ENCODE measurements at regions not wholly inside any gene's neighbourhood (a gene's known extent, or its start where the extent isn't known, plus 50 kb on each side); places are given as distances from the start of the nearest gene placed in this dataset.

DNA sequence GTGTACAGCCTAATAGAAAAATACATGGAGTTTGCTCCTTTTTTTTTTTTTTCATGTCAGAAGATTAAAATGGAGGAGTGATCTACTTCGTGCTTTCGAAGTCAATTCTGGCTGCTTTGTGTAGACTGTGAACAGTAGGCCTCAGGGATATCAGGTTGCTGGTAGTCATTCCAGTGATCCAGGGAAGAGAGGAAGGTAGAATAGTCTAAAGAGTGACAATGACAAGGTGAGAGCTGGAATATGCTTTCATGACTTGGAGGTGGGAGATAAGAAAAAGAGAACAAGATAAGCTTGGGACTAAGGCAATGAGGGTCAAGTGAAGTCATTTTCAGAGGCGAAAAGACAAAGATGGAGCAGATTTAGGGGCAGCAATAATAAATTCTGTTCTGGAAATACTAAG, 111.3 kb upstream of the MIR17HG start:
- Histone ChIP-seq H3K79me2 (replicated peaks; ENCODE audit: insufficient read depth) (no peaks in the 10 kb centered on the region), H2AFZ (no peak overlapping the region), H3K36me3 (ENCODE audit: insufficient read depth) (no peaks in the 10 kb centered on the region), H3K4me3 (no peak overlapping the region), H3K27ac (ENCODE audit: low read depth) (no peak overlapping the region), H4K20me1 (replicated peaks; ENCODE audit: insufficient read depth) (no peaks in the 10 kb centered on the region), H3K4me1 (ENCODE audit: insufficient read depth) (no peaks in the 10 kb centered on the region), H3K27me3 (ENCODE audit: insufficient read depth) (no peaks in the 10 kb centered on the region), H3K4me2 (no peak overlapping the region), H3F3A (replicated peaks; ENCODE audit: low read depth) (no peaks in the 10 kb centered on the region), H3K9me2 (ENCODE audit: insufficient read depth) (peaks cover 10% of the 10 kb centered on the region)
- TF ChIP-seq, protein P1, sequence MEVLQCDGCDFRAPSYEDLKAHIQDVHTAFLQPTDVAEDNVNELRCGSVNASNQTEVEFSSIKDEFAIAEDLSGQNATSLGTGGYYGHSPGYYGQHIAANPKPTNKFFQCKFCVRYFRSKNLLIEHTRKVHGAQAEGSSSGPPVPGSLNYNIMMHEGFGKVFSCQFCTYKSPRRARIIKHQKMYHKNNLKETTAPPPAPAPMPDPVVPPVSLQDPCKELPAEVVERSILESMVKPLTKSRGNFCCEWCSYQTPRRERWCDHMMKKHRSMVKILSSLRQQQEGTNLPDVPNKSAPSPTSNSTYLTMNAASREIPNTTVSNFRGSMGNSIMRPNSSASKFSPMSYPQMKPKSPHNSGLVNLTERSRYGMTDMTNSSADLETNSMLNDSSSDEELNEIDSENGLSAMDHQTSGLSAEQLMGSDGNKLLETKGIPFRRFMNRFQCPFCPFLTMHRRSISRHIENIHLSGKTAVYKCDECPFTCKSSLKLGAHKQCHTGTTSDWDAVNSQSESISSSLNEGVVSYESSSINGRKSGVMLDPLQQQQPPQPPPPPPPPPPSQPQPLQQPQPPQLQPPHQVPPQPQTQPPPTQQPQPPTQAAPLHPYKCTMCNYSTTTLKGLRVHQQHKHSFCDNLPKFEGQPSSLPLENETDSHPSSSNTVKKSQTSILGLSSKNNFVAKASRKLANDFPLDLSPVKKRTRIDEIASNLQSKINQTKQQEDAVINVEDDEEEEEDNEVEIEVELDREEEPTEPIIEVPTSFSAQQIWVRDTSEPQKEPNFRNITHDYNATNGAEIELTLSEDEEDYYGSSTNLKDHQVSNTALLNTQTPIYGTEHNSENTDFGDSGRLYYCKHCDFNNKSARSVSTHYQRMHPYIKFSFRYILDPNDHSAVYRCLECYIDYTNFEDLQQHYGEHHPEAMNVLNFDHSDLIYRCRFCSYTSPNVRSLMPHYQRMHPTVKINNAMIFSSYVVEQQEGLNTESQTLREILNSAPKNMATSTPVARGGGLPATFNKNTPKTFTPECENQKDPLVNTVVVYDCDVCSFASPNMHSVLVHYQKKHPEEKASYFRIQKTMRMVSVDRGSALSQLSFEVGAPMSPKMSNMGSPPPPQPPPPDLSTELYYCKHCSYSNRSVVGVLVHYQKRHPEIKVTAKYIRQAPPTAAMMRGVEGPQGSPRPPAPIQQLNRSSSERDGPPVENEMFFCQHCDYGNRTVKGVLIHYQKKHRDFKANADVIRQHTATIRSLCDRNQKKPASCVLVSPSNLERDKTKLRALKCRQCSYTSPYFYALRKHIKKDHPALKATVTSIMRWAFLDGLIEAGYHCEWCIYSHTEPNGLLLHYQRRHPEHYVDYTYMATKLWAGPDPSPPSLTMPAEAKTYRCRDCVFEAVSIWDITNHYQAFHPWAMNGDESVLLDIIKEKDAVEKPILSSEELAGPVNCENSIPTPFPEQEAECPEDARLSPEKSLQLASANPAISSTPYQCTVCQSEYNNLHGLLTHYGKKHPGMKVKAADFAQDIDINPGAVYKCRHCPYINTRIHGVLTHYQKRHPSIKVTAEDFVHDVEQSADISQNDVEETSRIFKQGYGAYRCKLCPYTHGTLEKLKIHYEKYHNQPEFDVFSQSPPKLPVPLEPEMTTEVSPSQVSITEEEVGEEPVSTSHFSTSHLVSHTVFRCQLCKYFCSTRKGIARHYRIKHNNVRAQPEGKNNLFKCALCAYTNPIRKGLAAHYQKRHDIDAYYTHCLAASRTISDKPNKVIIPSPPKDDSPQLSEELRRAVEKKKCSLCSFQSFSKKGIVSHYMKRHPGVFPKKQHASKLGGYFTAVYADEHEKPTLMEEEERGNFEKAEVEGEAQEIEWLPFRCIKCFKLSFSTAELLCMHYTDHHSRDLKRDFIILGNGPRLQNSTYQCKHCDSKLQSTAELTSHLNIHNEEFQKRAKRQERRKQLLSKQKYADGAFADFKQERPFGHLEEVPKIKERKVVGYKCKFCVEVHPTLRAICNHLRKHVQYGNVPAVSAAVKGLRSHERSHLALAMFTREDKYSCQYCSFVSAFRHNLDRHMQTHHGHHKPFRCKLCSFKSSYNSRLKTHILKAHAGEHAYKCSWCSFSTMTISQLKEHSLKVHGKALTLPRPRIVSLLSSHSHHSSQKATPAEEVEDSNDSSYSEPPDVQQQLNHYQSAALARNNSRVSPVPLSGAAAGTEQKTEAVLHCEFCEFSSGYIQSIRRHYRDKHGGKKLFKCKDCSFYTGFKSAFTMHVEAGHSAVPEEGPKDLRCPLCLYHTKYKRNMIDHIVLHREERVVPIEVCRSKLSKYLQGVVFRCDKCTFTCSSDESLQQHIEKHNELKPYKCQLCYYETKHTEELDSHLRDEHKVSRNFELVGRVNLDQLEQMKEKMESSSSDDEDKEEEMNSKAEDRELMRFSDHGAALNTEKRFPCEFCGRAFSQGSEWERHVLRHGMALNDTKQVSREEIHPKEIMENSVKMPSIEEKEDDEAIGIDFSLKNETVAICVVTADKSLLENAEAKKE (CRISPR knock-in tag; IDR thresholded peaks at IDR 0.05) = no peak
- no peak for TF ChIP-seq ZNF331 (CRISPR knock-in tag; IDR thresholded peaks at IDR 0.05; ENCODE audit: low read depth)
- TF ChIP-seq, protein P2, sequence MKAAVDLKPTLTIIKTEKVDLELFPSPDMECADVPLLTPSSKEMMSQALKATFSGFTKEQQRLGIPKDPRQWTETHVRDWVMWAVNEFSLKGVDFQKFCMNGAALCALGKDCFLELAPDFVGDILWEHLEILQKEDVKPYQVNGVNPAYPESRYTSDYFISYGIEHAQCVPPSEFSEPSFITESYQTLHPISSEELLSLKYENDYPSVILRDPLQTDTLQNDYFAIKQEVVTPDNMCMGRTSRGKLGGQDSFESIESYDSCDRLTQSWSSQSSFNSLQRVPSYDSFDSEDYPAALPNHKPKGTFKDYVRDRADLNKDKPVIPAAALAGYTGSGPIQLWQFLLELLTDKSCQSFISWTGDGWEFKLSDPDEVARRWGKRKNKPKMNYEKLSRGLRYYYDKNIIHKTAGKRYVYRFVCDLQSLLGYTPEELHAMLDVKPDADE (IDR thresholded peaks at IDR 0.05) = no peak
- TF ChIP-seq CREB1 (CRISPR knock-in tag; IDR thresholded peaks at IDR 0.05; ENCODE audit: low read depth) = no peak
- TF ChIP-seq POLR2AphosphoS5 (IDR thresholded peaks at IDR 0.05; ENCODE audit: low read depth) = no peak
- TF ChIP-seq NANOG (IDR thresholded peaks at IDR 0.05; ENCODE audit: borderline replicate concordance) = no peak
- TF ChIP-seq JUNB (IDR thresholded peaks at IDR 0.05; ENCODE audit: unreplicated experiment) = no peak
- no peak for TF ChIP-seq ZNF114 (CRISPR knock-in tag; IDR thresholded peaks at IDR 0.05)
- no peaks in the 10 kb centered on the region for H3K36me3 Mint-ChIP-seq (ENCODE audit: low read depth)
- H3K4me3 Mint-ChIP-seq = no peak overlapping the region
- ATAC-seq (no peak), DNase-seq (ENCODE audit: low spot score) (no peak)
- H3K27me3 Mint-ChIP-seq (ENCODE audit: insufficient read depth, low read depth, poor library complexity) = no peaks in the 10 kb centered on the region
- H3K4me1 Mint-ChIP-seq = peaks cover 4% of the 10 kb centered on the region; the same call in 2 of the 3 replicates
- no peaks in the 10 kb centered on the region for H3K9me3 Mint-ChIP-seq
- H3K27ac Mint-ChIP-seq = no peak overlapping the region

All from GM23338 (cell line).